Bone marrow (tissue), 2 donors: ENCODE measurements at regions not wholly inside any gene's neighbourhood (a gene's known extent, or its start where the extent isn't known, plus 50 kb on each side); places are given as distances from the start of the nearest gene placed in this dataset.
"Not testable (repeated sequence)": the region's sequence is repeated elsewhere in the genome, so short reads cannot be mapped to it uniquely, and the experiment has no call there.

Experiments
- DNase-seq, 2 donors: peaks; one replicate each; lab custom pipeline; 2025; lab: John Stamatoyannopoulos, UW

DNA sequence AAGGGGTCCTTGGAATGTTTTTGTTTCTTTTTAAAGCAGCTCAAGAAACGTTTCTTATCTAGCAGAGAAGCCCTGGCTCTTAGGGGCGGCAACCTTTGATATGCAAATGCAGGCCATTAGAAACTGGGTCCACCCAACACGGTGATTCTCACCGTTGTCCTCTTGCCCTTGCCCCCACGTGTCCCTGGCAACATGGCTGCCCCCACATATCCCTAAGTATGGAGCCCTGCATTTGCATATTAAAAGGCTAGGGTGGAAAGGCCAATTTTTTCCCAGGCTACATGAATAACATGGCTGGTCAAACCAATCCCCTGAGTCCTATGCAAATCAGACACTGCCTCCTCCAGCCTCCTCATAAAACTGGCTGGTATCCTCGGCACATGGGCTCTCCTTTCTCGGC, 230.1 kb upstream of the SPOPL start:
- DNase-seq = no peak

DNA sequence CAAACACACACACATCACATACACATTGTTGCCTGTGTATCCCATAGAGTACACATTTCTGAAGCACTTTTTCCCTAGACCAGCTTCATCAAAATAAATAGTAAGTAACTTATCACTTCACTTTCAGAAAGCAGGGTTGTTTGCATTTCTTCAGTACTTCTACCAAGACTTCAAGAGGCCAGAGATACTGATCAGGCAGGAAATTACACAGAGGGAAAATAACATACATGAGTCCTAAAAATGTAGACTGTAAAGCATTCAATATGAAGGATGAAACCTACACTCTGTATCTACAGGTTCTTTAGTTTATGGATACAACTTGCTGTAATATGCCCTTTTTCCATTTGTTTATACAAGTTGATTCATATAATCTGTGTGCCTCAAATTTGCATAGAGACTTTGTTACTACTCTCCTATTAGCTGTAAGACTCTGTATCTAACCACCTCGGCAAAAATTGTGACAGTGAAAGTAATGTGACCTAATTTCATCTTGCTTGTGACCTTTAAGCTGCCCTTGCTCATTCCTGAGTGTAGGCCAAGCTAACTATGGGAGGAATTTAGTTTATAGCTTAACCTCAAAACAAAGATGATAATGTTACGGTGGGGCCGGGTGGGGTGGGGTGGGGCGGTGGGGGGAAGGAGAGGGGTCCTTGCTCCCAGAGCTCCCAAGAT, 228.9 kb upstream of the SPOPL start:
- DNase-seq = no peak

DNA sequence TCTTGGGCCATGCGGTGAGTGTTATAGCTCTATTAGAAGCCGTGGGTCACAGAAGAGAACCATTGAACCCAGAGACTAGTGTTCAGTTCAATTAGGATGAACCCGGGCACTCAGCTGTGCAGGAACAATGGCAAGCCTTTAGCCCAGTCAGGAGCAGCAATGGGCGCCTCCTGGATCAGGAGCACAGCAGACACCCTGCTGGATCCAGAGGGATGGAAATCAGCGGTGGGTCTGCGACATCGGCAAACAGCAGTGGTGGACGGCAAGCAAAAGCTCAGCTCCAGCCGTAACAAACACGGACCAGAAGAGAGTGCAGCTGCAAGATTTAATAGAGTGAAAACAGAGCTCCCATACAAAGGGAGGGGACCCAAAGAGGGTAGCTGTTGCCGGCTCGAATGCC, 228.3 kb upstream of the SPOPL start:
- DNase-seq = not testable (repeated sequence)

DNA sequence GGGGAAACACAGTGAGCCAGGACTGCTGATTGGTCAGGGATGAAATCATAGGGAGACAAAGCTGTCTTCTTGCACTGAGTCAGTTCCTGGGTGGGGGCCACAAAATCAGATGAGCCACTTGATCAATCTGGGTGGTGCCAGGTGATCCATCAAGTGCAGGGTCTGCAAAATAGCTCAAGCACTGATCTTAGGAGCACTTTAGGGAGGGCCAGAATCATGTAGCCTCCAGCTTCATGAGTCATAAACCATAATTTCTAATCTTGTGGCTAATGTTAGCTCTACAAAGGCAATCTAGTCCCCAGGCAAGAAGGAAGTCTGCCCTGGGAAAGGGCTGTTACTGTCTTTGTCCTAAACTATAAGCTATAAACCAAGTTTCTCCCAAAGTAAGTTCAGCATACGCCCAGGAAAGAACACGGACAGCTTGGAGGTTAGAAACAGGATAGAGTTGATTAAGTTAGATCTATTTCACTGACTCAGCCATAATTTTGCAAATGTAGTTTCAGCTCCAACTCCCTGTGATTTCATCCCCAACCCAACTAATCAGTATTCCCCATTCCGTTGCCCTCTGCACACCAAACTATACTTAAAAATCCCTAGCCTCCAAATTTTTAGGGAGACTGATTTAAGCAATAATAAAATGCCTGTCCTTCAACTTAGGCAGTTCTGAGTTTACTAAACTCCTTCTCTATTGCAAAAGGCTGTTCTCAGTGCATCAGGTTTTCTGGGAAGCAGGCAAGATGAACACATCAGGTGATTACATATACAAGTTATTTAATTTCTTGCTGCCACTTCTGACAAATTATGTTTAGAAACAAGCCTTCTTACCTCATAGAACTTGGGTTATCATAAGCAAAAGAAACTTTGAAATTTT, 226.9 kb upstream of the SPOPL start:
- DNase-seq = no peak

DNA sequence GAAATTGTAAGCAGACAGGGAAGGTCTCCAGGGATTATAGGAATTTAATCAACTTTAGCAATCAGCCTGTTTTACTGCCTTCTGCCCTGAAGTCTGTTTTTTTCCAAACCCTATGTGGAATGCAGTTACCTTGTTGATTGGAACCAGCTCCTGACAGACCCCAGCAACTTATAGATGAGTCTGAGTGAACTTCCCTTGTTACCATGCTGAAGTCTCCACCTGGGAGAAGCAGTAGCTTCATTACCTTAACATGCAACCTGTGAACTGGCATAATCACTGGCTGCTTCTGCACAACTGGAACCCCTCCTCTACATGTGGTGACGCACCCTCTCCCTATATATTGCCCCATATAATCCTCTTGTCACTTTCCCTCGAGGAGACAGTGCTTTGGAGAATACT, 226.3 kb upstream of the SPOPL start:
- no peak for DNase-seq

DNA sequence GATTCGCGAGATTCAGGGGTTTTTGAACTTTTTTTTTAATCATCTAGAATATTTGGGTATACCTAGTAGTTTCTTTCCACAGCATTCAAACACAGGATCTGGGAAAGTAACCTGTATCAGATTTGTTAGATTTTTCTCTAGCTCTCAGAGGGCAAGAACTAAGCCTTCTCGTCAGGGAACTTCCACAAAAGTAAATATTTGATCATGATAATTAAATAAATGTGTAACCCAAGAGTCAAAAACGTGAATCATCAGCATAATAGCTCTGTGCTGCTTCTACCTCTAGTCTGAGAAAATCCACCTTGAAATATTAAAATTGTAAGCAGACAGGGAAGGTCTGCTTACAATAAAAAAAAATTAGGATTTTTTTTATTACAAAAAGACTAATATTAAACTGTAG, 225.7 kb upstream of the SPOPL start:
- no peak for DNase-seq

DNA sequence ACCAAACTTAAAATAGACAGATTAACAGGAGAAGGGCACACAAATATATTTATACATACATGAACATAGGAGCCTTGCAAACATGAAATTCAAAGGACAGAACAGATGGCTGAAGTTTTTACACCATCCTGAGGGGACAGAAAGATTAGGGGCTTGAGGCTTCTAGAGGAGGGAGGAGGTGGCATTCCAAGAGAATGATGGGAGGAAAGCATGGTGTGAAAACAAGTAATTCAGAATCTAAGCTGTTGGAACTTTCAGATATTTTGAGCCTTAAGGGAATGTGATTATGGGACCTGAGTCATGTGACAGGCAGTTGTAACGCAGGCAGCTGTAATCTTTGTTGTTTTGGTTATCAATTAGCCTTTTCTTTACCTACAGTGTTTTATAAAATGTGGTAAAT, 225.2 kb upstream of the SPOPL start:
- DNase-seq = no peak

DNA sequence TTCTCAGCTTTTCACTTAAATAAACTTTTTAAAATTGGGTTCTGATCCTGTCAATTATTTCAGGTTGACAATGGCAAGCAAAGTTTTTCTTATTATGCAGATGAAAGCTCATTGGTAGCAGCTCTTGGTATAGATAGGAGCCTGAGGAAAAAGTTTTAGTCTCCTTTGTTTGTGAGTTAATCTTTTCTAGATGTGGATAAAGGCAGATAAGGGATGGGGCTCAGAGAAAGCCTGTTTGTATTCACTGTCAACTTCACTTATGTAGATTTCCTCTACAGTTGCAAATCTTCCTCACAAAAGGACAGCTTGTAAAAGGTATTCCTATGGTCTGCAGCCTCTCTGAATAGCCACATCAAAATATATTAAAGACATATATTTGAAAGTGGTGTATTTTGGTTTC, 224.5 kb upstream of the SPOPL start:
- DNase-seq = no peak

DNA sequence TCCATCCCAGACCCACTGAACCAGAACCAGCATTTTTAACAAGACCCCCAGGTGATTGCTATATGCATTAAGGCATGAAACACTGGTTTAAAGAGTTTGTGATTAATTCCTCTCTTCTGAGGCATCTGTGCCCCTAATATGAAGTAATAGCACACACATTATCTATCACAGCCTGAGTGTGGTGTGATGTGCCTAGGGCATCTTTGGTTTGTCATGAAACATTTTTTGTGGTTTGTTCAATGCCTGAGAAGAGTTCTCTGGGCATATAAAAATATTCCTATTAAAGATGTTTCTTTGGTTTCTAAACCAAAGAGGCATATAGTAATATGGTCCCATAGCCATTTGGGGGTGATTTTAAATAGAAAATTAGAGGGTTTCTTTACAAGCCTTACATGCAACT, 221.7 kb upstream of the SPOPL start:
- no peak for DNase-seq

DNA sequence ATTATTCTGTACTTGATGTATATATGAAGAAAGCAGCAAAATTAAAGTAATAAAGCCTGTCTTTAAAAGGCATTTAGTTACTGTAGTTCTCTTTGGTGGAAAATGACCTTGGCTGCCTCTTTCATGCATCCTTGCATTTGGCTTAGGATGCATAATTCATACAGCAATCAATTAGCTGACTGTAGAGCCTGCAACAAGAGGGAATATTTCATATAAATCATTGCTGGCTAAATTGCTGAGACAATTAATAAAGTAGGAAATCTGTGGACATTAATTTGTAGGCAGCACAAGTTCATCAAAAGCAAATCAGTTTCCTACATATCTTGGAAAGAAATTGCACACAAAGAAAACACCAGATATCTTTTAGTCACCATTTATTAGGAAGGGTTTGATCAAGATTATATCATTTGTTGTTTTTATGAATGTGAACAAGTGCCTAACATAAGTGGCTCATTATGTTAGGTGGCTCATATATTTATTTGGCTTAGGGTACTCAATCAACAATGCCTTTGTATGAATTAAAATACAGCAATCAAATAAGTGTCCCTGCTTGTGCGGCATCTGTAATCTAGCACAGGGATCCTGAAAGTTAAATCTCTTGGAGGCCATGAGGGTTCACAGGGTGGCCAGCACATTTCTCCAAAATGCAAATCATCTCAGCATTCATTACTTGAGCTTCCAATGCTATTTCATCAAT, 220.4 kb upstream of the SPOPL start:
- no peak for DNase-seq

DNA sequence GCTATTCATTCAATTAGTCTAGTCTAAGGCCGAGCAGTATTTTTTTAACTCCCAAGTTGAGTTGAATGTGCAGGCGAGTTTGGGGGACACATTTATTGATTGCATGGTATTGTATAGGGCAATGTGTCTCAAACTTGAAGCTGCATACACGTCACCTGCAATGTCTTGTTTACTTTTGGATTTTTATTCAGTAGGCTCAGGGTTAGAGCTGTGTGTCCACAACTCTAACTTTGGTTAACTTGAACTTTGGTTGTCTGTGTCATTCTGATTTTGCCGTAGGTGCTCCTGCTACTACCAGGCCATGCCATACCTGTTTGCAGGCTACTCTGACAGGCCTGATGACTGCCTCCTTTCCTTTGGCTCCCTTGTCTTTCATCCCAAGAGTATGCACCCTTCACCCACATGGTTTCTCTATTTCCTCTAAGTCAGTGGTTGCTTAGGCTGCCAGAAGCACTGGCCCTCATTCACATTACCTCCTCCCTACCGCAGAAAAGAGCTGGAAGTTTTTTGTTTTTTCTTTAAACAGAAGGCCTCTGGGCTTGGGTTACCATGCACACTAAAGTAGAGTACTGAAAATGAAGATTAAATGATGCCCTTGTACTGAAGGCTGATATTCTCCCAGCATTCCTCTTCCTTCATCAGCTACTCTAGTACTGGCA, 219.4 kb upstream of the SPOPL start:
- no peak for DNase-seq

DNA sequence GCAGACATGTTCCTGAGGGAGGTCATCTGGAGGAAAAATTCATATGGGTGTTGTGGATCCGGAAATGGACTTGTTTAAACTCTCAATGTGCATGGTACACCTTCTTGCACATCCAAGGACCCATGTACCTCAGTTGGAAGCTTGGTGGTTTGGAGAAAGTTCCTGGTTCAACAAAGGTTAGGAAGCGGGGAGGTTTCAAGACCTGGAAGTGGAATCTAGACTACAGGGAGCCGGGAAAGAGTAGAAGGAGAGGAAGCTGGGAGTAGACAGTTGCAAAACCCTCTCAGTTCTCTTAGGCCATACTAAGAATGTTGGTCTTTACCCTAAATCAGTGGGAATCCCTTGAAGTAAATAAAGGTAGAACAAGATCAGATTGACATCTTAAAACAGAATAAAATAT, 209.8 kb upstream of the SPOPL start:
- DNase-seq = no peak

DNA sequence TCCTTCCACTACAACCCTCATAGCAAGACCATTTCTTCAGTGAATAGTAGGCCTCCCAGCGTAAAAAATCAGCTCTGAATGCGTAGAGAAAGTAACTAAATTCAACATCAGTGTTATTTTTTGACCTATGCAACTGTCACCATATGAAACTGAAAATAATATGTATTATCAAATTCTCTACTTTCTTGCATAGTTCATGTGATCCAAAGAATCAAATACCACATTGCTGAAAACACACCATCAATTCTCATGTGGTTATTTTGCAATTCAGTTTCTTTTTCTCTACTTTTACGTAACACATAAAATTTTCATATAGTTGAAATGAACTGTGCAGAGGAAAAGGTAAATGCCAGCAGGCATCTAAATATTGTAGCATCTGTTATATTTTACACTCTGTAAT, 208.5 kb upstream of the SPOPL start:
- no peak for DNase-seq

DNA sequence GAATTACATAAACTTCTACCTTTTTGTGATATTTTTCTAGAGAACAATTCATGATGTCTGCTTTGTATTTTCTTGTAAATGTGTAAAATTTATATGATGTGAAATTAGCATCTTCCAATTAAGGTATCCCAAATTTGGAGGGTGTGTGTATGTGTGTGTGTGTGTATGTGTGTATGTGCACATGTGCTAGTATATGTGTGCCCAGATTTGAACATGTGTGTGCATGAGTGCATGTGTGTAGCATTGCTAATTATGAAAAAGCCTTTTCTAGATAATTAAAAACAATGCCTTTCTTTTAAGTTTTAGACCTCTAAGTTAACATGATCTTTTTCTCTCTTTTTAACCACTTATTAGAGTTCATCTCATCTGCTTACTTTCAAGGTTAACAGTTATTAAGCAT, 208.0 kb upstream of the SPOPL start:
- DNase-seq = no peak

DNA sequence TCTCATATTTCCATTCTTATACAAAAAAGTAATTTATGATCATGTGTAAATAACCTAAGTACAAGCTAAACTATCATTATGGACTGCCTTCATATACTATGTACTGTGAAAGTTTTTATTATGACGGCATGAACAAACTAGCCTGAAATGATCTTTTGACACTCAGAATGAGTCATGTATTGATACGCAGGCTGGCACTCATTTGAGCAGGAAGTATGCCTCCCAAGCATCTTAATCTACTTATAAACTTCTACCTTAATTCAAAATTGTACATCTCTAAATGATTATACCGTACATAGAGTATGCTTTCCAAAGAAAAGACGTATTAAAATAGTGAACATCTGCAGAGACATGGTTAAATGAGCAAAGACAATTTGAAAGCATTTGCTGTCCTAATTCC, 207.1 kb upstream of the SPOPL start:
- no peak for DNase-seq

DNA sequence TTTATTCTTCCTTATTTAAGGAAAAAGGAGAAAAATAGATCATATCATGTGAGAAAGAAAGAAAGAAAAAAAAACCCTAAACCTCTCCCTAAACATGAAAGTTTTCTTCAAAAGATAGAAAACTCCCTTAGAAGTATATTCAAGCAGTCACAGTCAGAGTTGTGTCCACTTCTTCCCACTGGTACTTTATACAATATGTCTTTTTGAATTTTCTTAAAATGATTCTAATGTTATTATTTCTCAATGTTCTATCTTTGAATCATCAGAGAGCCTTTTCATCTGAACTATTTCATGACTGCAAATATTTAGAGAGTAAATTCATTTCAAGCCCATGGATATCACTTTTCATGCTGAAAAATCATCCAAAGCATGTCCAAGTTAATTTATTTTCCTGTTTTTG, 205.2 kb upstream of the SPOPL start:
- DNase-seq = no peak

DNA sequence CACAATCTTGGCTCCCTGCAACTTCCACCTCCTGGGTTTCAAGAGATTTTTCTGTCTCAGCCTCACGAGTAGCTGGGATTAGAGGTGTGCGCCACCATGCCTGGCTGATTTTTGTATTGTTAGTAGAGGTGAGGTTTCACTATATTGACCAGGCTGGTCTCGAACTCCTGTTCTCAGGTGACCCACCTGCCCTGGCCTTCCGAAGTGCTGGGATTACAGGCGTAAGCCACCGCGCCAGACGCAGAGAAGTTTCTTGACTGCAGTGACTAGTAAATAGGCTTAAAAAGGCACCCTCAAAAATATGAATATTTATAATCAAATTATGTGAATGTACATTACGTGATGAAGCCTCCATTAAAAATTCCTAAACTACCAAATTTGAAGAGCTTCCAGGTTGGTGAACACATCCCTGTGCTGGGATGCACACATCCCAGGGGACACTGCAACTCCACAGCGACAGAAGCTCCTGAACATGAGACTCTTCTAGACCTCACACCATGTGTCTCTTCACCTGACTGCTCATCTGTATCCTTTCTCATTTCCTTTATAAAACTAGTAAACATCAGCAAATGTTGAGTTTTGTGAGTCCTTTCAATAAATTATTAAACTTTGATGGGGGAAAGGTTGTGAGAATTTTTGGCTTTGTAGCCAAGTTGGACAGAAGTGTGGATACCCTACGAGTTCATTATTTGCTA, 203.3 kb upstream of the SPOPL start:
- DNase-seq = no peak

DNA sequence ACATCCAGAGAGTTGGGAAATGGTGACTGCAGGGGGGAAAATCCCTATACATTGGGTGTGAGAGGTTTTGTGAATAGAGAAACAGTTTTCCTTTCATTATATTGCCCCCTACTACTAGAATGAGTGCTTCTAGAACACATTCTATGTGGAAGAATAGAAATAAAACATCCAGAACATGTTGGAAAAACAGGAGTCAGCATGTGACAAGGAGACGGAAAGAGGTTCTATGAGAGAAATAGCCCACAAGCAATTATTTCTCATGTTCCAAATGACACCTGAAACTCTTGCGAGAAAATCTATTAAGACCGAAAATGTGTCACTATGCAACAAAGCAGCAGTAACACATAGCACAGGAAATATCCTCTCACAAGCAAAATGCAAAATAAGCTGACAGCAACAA, 202.7 kb upstream of the SPOPL start:
- no peak for DNase-seq

DNA sequence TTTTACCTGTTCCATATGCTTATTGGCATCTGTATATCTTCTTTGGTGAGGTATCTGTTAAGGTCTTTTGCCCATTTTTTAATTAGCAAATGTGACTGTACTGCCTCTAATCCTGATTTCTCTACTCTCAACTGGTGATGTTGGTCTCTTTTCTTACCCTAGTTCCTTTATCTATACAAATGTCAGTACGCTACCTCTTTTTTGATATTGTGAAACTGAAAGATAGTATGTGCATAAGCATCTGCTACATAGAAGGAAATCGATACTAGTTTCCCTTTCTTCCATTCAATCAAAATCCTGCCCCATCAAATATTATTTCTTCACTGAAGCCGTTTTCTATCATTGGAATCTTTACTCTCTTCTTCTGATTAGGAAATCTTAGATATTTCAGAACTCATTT, 194.9 kb upstream of the SPOPL start:
- no peak for DNase-seq

DNA sequence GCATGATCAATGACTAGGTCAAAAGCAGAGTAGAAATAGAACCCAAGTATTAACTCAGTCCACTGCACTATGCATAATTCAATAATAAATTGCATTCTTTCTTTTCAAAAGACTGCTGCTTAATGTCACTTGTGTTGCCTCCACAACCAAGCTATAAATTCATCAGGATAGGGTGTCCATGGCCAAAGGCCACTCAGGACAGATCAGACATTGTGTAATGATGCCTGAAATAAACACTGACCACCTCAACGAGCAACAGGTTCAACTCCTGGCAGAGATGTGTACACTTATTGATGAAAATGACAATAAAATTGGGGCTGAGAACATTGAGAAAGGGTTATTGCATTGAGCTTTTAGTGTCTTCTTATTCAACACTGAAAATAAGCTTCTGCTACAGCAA, 194.5 kb upstream of the SPOPL start:
- no peak for DNase-seq

DNA sequence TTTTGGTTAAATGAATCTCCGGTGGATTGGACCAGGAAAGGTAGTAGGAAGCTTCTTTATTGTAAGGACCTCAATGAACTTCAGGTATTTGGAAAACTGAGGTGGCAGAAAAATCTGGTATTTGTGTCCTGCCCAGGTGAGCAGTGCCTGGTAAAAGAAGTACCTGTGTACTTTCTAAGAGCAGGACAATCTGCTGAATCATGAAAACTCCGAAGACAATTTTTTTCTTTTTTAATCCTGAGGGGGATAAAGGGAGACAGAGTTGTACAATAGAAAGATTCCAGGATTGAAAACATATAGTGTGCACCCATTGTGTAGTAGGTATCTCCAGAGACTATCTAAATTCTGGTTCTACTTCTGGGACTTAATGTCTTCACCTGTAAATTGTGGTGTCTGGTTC, 191.8 kb upstream of the SPOPL start:
- no peak for DNase-seq

DNA sequence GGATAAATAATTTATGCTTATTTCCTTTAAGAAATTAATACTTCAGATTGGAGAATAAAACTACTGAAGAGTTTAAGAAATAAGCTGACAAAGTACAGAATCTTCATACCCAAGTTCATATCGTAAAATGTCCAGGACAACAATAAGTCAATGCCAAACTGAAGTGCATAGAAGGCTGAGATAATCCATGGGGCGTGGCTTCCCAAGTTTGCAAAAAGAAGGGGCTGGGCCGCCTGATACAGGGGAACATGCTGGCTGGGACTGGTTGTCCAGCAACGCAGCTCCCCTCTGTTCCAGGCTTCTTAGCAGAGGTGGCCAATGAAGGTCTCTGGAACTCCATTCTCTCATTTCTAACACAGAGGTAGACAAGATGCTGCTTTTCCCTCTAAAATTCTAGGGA, 189.5 kb upstream of the SPOPL start:
- no peak for DNase-seq
